GM21528 (cell line): ENCODE measurements at regions not wholly inside any gene's neighbourhood (a gene's known extent, or its start where the extent isn't known, plus 50 kb on each side); places are given as distances from the start of the nearest gene placed in this dataset.
"Not testable (repeated sequence)": the region's sequence is repeated elsewhere in the genome, so short reads cannot be mapped to it uniquely, and the experiment has no call there.

Source experiments
- ATAC-seq: cut with Tn5 transposase; IDR thresholded peaks from one replicate; pipeline ENCODE4 v1.9.1; 2021; ENCODE audit warnings: mild to moderate bottlenecking, moderate library complexity; ENCODE audit not compliant: unreplicated experiment, low FRiP score

- ATAC-seq, result not testable (repeated sequence)
Measured at GRCh38 chr13:68706044-68706443, 1401.6 kb upstream of the ATXN8OS start.

GRCh38 chr13:68697551-68697950 is 1410.1 kb upstream of the ATXN8OS start:
- ATAC-seq, result no peak

- no peak for ATAC-seq
Measured at GRCh38 chr13:68696907-68697306, 1410.7 kb upstream of the ATXN8OS start.

- ATAC-seq, result no peak
Measured at GRCh38 chr13:68692049-68692448, 1415.6 kb upstream of the ATXN8OS start.

GRCh38 chr13:68690567-68690966 is 1417.1 kb upstream of the ATXN8OS start:
- ATAC-seq, result no peak

GRCh38 chr13:68676513-68677115 is 1431.0 kb upstream of the ATXN8OS start:
- no peak for ATAC-seq

- ATAC-seq, result no peak
Measured at GRCh38 chr13:68675209-68675608, 1432.4 kb upstream of the ATXN8OS start.

GRCh38 chr13:68667863-68668262 is 1437.7 kb upstream of the PCDH9 start:
- no peak for ATAC-seq

GRCh38 chr13:68666774-68667397 is 1436.8 kb upstream of the PCDH9 start:
- no peak for ATAC-seq

- no peak for ATAC-seq
Measured at GRCh38 chr13:68645814-68646213, 1415.7 kb upstream of the PCDH9 start.

GRCh38 chr13:68644611-68645010 is 1414.5 kb upstream of the PCDH9 start:
- ATAC-seq, result no peak

GRCh38 chr13:68636784-68637183 is 1406.6 kb upstream of the PCDH9 start:
- ATAC-seq, result no peak

- no peak for ATAC-seq
Measured at GRCh38 chr13:68628994-68629393, 1398.9 kb upstream of the PCDH9 start.

- ATAC-seq, result no peak
Measured at GRCh38 chr13:68627379-68627778, 1397.2 kb upstream of the PCDH9 start.

GRCh38 chr13:68616600-68617222 is 1386.6 kb upstream of the PCDH9 start:
- no peak for ATAC-seq

- ATAC-seq, result no peak
Measured at GRCh38 chr13:68609661-68610060, 1379.5 kb upstream of the PCDH9 start.

GRCh38 chr13:68608147-68608546 is 1378.0 kb upstream of the PCDH9 start:
- no peak for ATAC-seq

GRCh38 chr13:68597641-68598040 is 1367.5 kb upstream of the PCDH9 start:
- ATAC-seq, result no peak

GRCh38 chr13:68588623-68589022 is 1358.5 kb upstream of the PCDH9 start:
- peak; percentile 99 for ATAC-seq

- no peak for ATAC-seq
Measured at GRCh38 chr13:68584776-68585175, 1354.6 kb upstream of the PCDH9 start.

GRCh38 chr13:68574053-68574452 is 1343.9 kb upstream of the PCDH9 start:
- ATAC-seq, result no peak
